ENCODE measurements at regions not wholly inside any gene's neighbourhood (a gene's known extent, or its start where the extent isn't known, plus 50 kb on each side); places are given as distances from the start of the nearest gene placed in this dataset.

- DNase-seq: no peak
Measured at GRCh38 chr20:24376311-24377099, 92.9 kb upstream of the SYNDIG1 start.

- DNase-seq: no peak
Measured at GRCh38 chr20:24373372-24373771, 96.1 kb upstream of the SYNDIG1 start.

- no peak for DNase-seq
Measured at GRCh38 chr20:24370911-24371695, 98.3 kb upstream of the SYNDIG1 start.

GRCh38 chr20:24370249-24370648, 99.2 kb upstream of the SYNDIG1 start:
- no peak for DNase-seq

GRCh38 chr20:24368253-24368652, 101.2 kb upstream of the SYNDIG1 start:
- no peak for DNase-seq

- DNase-seq: no peak
Measured at GRCh38 chr20:24366336-24367004, 103.0 kb upstream of the SYNDIG1 start.

- no peak for DNase-seq
Measured at GRCh38 chr20:24365670-24366069, 103.8 kb upstream of the SYNDIG1 start.

DNA sequence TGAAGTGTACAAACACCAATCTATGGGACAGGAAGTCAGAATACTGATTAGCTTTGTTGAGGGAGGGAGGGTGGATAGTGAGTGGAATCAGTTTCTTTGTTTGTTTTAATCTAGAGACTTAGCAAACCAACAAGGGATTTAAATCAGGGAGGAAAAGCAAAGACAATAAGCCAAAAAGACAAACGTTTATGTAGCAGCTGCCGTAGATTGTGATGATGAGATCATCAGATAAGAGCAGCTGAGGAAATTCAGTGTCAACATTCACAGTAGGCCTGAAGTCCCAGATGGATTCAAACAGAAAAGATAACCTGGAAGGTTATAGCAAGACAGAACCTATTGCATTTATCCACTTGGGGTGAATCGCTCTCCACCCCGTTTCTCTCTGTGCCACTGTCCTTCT, 104.9 kb upstream of the SYNDIG1 start:
- no peak for DNase-seq

GRCh38 chr20:24363031-24363430, 106.4 kb upstream of the SYNDIG1 start:
- DNase-seq: no peak

DNA sequence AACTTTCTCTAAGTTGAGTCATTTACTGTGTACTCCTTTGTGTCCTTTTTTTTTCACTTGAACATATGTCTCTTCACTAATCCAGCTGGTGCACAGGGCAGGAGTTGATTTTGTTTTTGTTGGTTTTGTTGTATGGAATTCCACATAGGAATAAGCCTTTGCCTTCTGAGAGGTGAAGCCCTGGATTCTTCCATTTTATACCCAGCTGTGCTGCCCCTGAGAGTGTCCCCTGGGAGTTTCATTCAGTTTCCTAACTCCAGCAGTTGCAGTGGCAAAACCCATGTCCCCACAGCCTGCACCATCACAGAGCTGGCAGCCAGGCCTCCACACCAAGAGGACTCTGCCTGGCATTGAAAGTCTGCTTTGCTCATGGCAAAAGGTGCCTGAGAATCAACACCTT, 107.3 kb upstream of the SYNDIG1 start:
- no peak for DNase-seq

GRCh38 chr20:24361541-24361940, 107.9 kb upstream of the SYNDIG1 start:
- no peak for DNase-seq

DNA sequence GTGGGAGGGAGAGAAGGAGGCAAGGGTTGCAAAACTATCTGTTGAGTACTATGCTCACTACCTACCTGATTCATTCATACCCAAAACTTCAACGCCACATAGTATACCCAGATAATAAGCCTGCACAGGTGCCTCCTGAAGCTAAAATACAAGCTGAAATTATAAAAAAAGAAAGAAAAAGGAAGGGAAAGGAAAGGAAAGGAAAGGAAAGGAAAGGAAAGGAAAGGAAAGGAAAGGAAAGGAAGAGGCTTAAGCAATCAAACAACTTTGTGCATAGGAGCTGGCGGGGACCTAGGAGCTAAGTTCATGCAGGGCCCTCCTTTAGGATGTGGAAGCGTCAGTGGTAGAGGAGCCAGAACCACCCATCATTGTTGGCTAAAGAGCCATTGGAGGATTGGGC, 108.9 kb upstream of the SYNDIG1 start:
- DNase-seq: no peak

GRCh38 chr20:24359321-24360027, 110.0 kb upstream of the SYNDIG1 start:
- no peak for DNase-seq

DNA sequence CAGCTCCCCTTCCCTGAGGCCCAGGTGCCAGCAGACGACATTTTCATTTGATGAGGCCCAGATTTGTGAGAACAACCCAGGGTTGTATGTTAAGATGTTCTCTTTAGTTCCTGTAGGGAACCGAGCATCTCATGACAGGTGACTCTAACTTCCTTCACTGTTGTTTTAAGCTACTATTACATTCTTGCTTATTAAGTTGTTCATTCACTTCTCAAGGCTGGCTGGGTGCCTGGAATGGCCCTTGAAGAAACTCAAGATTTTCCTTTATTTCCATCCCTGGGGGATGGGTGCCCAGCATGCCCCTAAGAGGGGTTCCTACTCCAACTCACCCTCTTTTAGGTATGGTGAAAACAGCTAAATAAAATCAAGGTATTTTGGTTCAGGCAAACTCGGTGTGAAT, 111.5 kb upstream of the SYNDIG1 start:
- DNase-seq: no peak

GRCh38 chr20:24357177-24357576, 112.3 kb upstream of the SYNDIG1 start:
- DNase-seq: no peak

DNA sequence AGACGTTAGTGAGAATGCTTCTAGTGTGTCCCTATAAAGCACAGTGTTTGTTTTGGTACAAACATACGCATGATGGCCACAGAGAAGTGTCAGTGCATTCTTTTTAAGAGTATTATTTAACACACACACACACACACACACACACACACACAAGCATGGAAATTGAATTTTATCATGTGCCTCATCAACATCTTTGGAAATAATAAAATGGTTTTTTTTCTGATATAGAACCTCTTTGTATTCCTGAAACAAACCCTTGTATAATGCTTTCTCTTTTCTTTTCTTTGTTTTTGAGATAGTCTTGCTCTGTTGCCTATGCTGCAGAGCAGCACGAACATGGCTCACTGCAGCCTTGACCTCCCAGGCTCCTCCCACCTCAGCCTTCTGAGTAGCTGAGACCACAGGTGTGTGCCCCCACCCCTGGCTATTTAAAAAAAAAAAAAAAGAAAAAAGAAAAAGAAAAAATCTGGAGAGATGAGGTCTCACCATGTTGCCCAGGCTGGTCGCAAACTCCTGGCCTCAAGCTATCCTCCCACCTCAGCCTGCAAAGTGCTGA, 116.2 kb upstream of the SYNDIG1 start:
- DNase-seq: no peak

DNA sequence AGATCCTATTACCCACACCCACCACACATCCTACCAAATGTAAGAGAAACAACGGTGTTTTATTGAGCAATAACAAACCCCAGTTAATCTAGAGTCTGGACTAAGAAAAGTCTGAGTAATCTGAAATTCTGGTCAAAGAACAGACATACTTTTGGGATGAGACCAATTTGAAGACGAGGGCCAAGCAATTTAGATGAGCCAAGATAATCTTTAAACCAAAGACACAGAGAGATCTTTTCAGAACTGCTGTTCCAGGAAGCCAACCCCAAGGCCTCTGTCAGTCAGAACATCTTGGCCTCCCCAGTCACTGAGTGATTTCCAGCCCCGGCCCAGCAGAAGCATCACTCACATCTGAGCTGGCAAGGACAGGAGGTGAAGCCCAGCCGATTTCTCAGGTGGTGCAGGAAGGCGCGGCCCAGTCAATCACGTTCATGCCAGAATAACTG, 118.5 kb upstream of the SYNDIG1 start:
- no peak for DNase-seq

DNA sequence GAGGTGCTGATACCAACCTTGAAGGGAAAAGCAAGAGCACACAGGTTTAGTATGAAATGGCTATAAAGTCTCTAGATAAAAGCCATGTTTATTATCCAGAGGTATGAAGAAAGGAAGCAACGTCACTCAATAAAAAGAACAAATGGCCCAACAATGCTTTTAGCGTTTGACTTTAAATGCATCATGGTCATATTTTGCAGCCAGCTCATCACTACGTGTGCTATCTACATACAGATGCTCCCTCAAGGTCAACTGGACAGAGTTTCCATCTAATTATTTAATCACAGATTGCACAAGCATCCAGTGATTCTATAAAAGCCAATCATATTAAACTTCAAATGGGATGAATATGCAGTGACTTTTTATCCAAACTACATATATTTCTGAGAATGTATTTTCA, 127.6 kb upstream of the SYNDIG1 start:
- DNase-seq: no peak

DNA sequence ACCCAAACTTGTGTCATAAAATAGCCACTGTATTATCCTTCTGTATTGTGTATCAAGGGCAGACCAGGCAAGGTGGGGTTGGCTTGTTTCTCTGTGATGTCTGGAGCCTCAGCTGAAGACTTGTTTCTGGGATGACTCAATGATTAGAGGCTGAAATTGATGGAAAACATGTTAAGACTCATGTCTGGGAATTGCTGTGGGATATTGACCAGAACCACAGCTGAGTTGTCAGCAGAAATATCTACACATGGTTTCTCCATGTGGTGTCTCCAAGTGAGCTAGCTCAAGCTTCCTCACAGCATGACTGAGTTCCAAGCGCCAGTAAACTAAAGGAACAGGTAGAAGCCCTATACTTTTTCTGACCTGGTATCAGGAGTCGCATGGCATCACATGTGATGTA, 128.5 kb upstream of the SYNDIG1 start:
- DNase-seq: no peak

- DNase-seq: no peak
Measured at GRCh38 chr20:24339210-24339641, 130.2 kb upstream of the SYNDIG1 start.

DNA sequence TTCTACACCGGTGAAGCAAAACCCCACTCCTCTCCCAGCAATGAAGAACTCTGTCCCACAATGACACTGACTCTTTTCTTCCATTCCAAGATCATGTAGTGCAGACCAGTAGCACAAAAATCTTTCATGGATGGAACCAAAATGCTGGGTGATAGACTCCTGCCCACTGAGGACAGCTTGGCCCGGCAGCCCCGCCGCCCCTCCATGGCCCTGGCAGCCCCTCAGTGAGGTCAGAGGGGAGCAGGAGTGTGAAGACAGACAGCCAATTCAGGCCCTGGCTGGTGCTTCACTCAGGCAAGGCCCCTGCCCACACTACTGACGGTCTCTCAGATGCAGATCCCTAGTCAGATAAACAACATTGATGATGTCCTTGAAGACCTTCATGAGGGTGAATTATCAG, 131.9 kb upstream of the SYNDIG1 start:
- no peak for DNase-seq

GRCh38 chr20:24337069-24337468, 132.4 kb upstream of the SYNDIG1 start:
- no peak for DNase-seq

DNA sequence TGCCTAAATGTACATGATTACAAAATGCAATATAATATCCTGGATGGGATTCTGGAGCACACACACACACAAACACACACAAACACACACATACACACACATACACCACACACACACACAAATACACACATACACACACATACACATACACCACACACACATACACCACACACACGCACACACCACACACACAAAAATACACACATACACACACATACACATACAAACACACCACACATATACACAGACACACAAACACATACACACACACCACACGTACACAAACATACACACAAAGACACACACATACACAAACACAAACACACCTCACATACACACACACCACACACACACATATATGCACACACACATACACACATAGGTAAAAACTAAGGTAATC, 134.6 kb upstream of the SYNDIG1 start:
- DNase-seq: no peak
